ENCODE measurements at regions not wholly inside any gene's neighbourhood (a gene's known extent, or its start where the extent isn't known, plus 50 kb on each side); places are given as distances from the start of the nearest gene placed in this dataset.

DNA sequence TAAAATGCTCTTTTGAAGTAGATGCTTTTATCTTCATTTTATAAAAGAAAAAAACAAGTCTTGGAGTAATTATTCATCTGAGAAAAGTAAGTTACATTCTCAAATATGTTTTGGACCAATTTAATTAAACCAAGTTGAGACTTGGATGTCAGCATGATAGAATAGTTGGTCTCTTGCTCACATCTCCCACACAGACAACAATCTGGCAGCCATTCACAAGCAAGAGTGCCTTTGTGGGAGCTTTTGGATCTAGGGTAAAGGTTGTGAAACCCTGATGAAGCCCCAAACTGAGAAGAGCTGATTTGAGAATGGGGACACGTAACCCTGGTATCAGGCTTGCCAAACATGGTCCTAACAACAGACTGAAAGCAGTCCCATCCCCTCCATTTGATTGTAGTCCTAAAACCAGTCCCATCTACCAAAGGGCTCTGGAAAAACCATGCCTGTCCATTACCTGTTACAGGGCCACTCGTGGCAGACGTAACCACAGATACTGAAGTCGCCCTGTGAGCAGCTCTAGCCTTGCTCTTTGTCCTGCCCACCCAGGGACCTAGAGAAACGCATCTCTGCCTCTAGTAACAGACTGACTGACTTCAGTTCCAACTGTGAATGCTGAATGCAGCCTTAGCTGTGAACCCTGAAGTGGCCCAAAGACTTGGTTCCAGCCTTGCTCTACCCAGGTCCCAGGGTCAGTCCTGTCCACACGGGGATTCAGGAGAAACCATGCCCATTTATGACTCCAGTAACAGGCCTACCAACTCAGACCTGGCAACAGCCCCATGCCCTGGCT is 145.5 kb upstream of the SYNPR start:
- no peak for TF ChIP-seq POLR2A (IDR thresholded peaks at IDR 0.05)
- TF ChIP-seq, protein P1, sequence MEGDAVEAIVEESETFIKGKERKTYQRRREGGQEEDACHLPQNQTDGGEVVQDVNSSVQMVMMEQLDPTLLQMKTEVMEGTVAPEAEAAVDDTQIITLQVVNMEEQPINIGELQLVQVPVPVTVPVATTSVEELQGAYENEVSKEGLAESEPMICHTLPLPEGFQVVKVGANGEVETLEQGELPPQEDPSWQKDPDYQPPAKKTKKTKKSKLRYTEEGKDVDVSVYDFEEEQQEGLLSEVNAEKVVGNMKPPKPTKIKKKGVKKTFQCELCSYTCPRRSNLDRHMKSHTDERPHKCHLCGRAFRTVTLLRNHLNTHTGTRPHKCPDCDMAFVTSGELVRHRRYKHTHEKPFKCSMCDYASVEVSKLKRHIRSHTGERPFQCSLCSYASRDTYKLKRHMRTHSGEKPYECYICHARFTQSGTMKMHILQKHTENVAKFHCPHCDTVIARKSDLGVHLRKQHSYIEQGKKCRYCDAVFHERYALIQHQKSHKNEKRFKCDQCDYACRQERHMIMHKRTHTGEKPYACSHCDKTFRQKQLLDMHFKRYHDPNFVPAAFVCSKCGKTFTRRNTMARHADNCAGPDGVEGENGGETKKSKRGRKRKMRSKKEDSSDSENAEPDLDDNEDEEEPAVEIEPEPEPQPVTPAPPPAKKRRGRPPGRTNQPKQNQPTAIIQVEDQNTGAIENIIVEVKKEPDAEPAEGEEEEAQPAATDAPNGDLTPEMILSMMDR (IDR thresholded peaks at IDR 0.05), result no peak
- no peak for TF ChIP-seq EP300 (IDR thresholded peaks at IDR 0.05)

All from sigmoid colon (tissue), 4 donors.